ENCODE measurements at regions not wholly inside any gene's neighbourhood (a gene's known extent, or its start where the extent isn't known, plus 50 kb on each side); places are given as distances from the start of the nearest gene placed in this dataset.
A peak's percentile ranks its signal among the peaks of the same experiment; 100 is the strongest.

- no peaks in the 10 kb centered on the region for H3F3A ChIP-seq (ENCODE audit: insufficient read depth, low read length, poor library complexity, severe bottlenecking)
- TF ChIP-seq EZH2 (IDR thresholded peaks at IDR 0.05; ENCODE audit: borderline replicate concordance, insufficient read depth, low read length, poor library complexity, severe bottlenecking) (no peak), POLR2AphosphoS5 (IDR thresholded peaks at IDR 0.05) (peak; percentile 84), EP300 (conservative IDR thresholded peaks at IDR 0.05; ENCODE audit: poor library complexity, severe bottlenecking) (peak; percentile 75), REST (IDR thresholded peaks at IDR 0.05; ENCODE audit: borderline replicate concordance) (peak; percentile 96)
These were observed 665.2 kb upstream of the FLRT2 start for GRCh38 chr14:84864548-84865271.

GRCh38 chr14:84871734-84872133, 658.2 kb upstream of the FLRT2 start:
- H3K27ac ChIP-seq (ENCODE audit: low read length), result no peak overlapping the region
- no peaks in the 10 kb centered on the region for H3K9me2 ChIP-seq (ENCODE audit: insufficient read depth, low read length)
- no peak overlapping the region for H3K4me3 ChIP-seq (ENCODE audit: low read length)
- H4K20me1 ChIP-seq (ENCODE audit: insufficient read depth), result no peaks in the 10 kb centered on the region
- no peaks in the 10 kb centered on the region for H3K36me3 ChIP-seq (ENCODE audit: insufficient read depth, low read length)
- H3K9ac ChIP-seq (ENCODE audit: low read length), result no peak overlapping the region
- no peaks in the 10 kb centered on the region for H3F3A ChIP-seq (ENCODE audit: insufficient read depth, low read length, poor library complexity, severe bottlenecking)
- H3K79me2 ChIP-seq (replicated peaks; ENCODE audit: insufficient read depth, low read length), result no peaks in the 10 kb centered on the region
- H2AFZ ChIP-seq (ENCODE audit: low read depth, low read length), result no peak overlapping the region
- no peak for TF ChIP-seq SMC3 (conservative IDR thresholded peaks at IDR 0.05; ENCODE audit: poor library complexity)
- H3K4me2 ChIP-seq (ENCODE audit: low read length), result no peak overlapping the region
- no peaks in the 10 kb centered on the region for H3K9me3 ChIP-seq (ENCODE audit: low read length)
- no peaks in the 10 kb centered on the region for H3K27me3 ChIP-seq (ENCODE audit: insufficient read depth, low read depth, low read length)

More at GRCh38 chr14:84864548-84865271, 665.2 kb upstream of the FLRT2 start:
- H3K27me3 ChIP-seq (ENCODE audit: insufficient read depth, low read depth, low read length), result no peaks in the 10 kb centered on the region
- no peak overlapping the region for H3K4me2 ChIP-seq (ENCODE audit: low read length)
- no peaks in the 10 kb centered on the region for H3K36me3 ChIP-seq (ENCODE audit: insufficient read depth, low read length)
- no peak overlapping the region for H3K27ac ChIP-seq (ENCODE audit: low read length)
- no peaks in the 10 kb centered on the region for H3K79me2 ChIP-seq (replicated peaks; ENCODE audit: insufficient read depth, low read length)
- H3K4me3 ChIP-seq (ENCODE audit: low read length), result no peak overlapping the region
- peaks cover 4% of the 10 kb centered on the region for H3K9me3 ChIP-seq (ENCODE audit: low read length)
- H3K9me2 ChIP-seq (ENCODE audit: insufficient read depth, low read length), result no peaks in the 10 kb centered on the region
- H3K9ac ChIP-seq (ENCODE audit: low read length), result no peak overlapping the region
- no peaks in the 10 kb centered on the region for H4K20me1 ChIP-seq (ENCODE audit: insufficient read depth)
- H2AFZ ChIP-seq (ENCODE audit: low read depth, low read length), result no peak overlapping the region

- Histone ChIP-seq H3K79me2 (replicated peaks; ENCODE audit: insufficient read depth, low read length) (no peaks in the 10 kb centered on the region), H3F3A (ENCODE audit: insufficient read depth, low read length, poor library complexity, severe bottlenecking) (no peaks in the 10 kb centered on the region), H3K27ac (ENCODE audit: low read length) (peak overlapping the region; percentile 70), H3K9me2 (ENCODE audit: insufficient read depth, low read length) (no peaks in the 10 kb centered on the region), H4K20me1 (ENCODE audit: insufficient read depth) (no peaks in the 10 kb centered on the region), H3K9ac (ENCODE audit: low read length) (no peak overlapping the region), H3K4me3 (ENCODE audit: low read length) (peak overlapping the region; percentile 41), H3K9me3 (ENCODE audit: low read length) (no peaks in the 10 kb centered on the region), H3K4me2 (ENCODE audit: low read length) (no peak overlapping the region), H3K36me3 (ENCODE audit: insufficient read depth, low read length) (no peaks in the 10 kb centered on the region), H3K27me3 (ENCODE audit: insufficient read depth, low read depth, low read length) (no peaks in the 10 kb centered on the region), H2AFZ (ENCODE audit: low read depth, low read length) (no peak overlapping the region)
- TF ChIP-seq REST (IDR thresholded peaks at IDR 0.05; ENCODE audit: borderline replicate concordance) (peak; percentile 80), EZH2 (IDR thresholded peaks at IDR 0.05; ENCODE audit: borderline replicate concordance, insufficient read depth, low read length, poor library complexity, severe bottlenecking) (no peak), POLR2AphosphoS5 (IDR thresholded peaks at IDR 0.05) (peak; percentile 73), EP300 (conservative IDR thresholded peaks at IDR 0.05; ENCODE audit: poor library complexity, severe bottlenecking) (peak; percentile 79)
These were observed 655.5 kb upstream of the FLRT2 start for GRCh38 chr14:84874436-84874835.
